IMR-90 (cell line): ENCODE measurements at regions not wholly inside any gene's neighbourhood (a gene's known extent, or its start where the extent isn't known, plus 50 kb on each side); places are given as distances from the start of the nearest gene placed in this dataset.

ENCODE experiments used
- ATAC-seq: fragments of 200-7000 bp; cut with Tn5 transposase; 2 replicates; pipeline ENCODE4 v1.9.1; 2020; ENCODE audit warnings: low read depth, mild to moderate bottlenecking, moderate library complexity
- BruUV-seq: library from RNA; stranded (reverse); fragments of 400-500 nt; replicated peaks from 2 replicates; lab custom pipeline; 2021; lab: Mats Ljungman, UMichigan
- CTCF ChIA-PET: fragments of 300-600 bp; formaldehyde crosslinking; extraction: SDS; loops from one replicate; lab custom pipeline; 2021; ENCODE audit warnings: antibody characterized with exemption; lab: Yijun Ruan, JAX
- POLR2A ChIA-PET: fragments of 300-600 bp; sonication (Branson Sonifier 250); formaldehyde crosslinking; loops from one replicate; lab custom pipeline; 2022; ENCODE audit warnings: antibody characterized with exemption; ENCODE audit not compliant: unreplicated experiment; lab: Charles Lee
- DNase-seq: peaks from one replicate; pipeline ENCODE4 v3.0.0; 2013
- H2AFZ ChIP-seq: replicated peaks from 2 replicates; pipeline ENCODE3; 2013; ENCODE audit warnings: low read length, mild to moderate bottlenecking; ENCODE audit not compliant: poor library complexity
- H2AK5ac ChIP-seq: 2 replicates; pipeline ENCODE4 v1.6.1; 2013; ENCODE audit warnings: low read depth, low read length, inconsistent platforms
- H2AK9ac ChIP-seq: replicated peaks from 2 replicates; pipeline ENCODE3; 2013; ENCODE audit warnings: mild to moderate bottlenecking, low read depth, low read length, moderate library complexity; ENCODE audit not compliant: poor library complexity
- H2BK120ac ChIP-seq: 2 replicates; pipeline ENCODE4 v1.6.1; 2013; ENCODE audit warnings: low read depth, low read length, inconsistent platforms
- H2BK15ac ChIP-seq: 3 replicates; pipeline ENCODE4 v1.6.1; 2013; ENCODE audit warnings: low read depth, low read length, inconsistent platforms
- H2BK20ac ChIP-seq: 2 replicates; pipeline ENCODE4 v1.6.1; 2013; ENCODE audit warnings: low read depth, mild to moderate bottlenecking, inconsistent platforms, low read length, moderate library complexity
- H2BK5ac ChIP-seq: 2 replicates; pipeline ENCODE4 v1.6.1; 2013; ENCODE audit warnings: mild to moderate bottlenecking, low read depth, low read length, inconsistent platforms; ENCODE audit not compliant: poor library complexity, severe bottlenecking
- H3K14ac ChIP-seq: replicated peaks from 2 replicates; pipeline ENCODE4 v1.6.1; 2013; ENCODE audit warnings: low read depth, low read length, inconsistent platforms
- H3K18ac ChIP-seq: 2 replicates; pipeline ENCODE4 v1.6.1; 2013; ENCODE audit warnings: low read depth, low read length, control low read depth
- H3K23ac ChIP-seq: 2 replicates; pipeline ENCODE4 v1.6.1; 2013; ENCODE audit warnings: low read depth, low read length, inconsistent platforms
- H3K27ac ChIP-seq: 2 replicates; pipeline ENCODE4 v1.5.1; 2013; ENCODE audit warnings: mild to moderate bottlenecking, control low read depth, low read length; ENCODE audit not compliant: insufficient read depth
- H3K27me3 ChIP-seq: 2 replicates; pipeline ENCODE4 v1.6.1; 2013; ENCODE audit warnings: low read length; ENCODE audit not compliant: control insufficient read depth, insufficient read depth
- H3K36me3 ChIP-seq: 2 replicates; pipeline ENCODE4 v1.6.1; 2013; ENCODE audit warnings: low read length, mixed read lengths; ENCODE audit not compliant: control insufficient read depth, insufficient read depth
- H3K4ac ChIP-seq: 2 replicates; pipeline ENCODE4 v1.6.1; 2013; ENCODE audit warnings: low read depth, low read length, inconsistent platforms
- H3K4me1 ChIP-seq: 2 replicates; pipeline ENCODE4 v1.6.1; 2013; ENCODE audit warnings: low read length, mixed read lengths; ENCODE audit not compliant: control insufficient read depth, insufficient read depth
- H3K4me2 ChIP-seq: 2 replicates; pipeline ENCODE4 v1.6.1; 2013; ENCODE audit warnings: low read depth, mild to moderate bottlenecking, control low read depth, low read length, moderate library complexity
- H3K4me3 ChIP-seq: 2 replicates; pipeline ENCODE4 v1.5.1; 2013; ENCODE audit warnings: low read depth, mild to moderate bottlenecking, control low read depth, low read length, moderate library complexity; ENCODE audit not compliant: insufficient read depth
- H3K56ac ChIP-seq: 2 replicates; pipeline ENCODE4 v1.6.1; 2013; ENCODE audit warnings: low read length, inconsistent platforms; ENCODE audit not compliant: insufficient read depth; ENCODE audit errors: extremely low read depth
- H3K79me1 ChIP-seq, 2 experiments: 2 replicates each; pipeline ENCODE4 v1.6.1; 2013; ENCODE audit warnings: low read length in 2 of 2, inconsistent platforms in 1 of 2, low read depth in 1 of 2
- H3K9ac ChIP-seq: 2 replicates; pipeline ENCODE4 v1.6.1; 2013; ENCODE audit warnings: low read depth, low read length, control low read depth
- H3K9me1 ChIP-seq: 2 replicates; pipeline ENCODE4 v1.6.1; 2013; ENCODE audit warnings: low read length, inconsistent platforms; ENCODE audit not compliant: insufficient read depth
- H3K9me3 ChIP-seq: 2 replicates; pipeline ENCODE4 v1.6.1; 2013; ENCODE audit warnings: low read length; ENCODE audit not compliant: control insufficient read depth, insufficient read depth
- H4K20me1 ChIP-seq: 2 replicates; pipeline ENCODE4 v1.6.1; 2013; ENCODE audit warnings: low read length, inconsistent platforms; ENCODE audit not compliant: insufficient read depth
- H4K5ac ChIP-seq: 2 replicates; pipeline ENCODE4 v1.6.1; 2013; ENCODE audit warnings: mild to moderate bottlenecking, low read depth, low read length, control low read depth
- H4K8ac ChIP-seq, 2 experiments: 2 replicates each; pipeline ENCODE4 v1.6.1; 2013; ENCODE audit warnings: low read depth in 2 of 2, low read length in 2 of 2, control low read depth in 1 of 2, inconsistent platforms in 1 of 2
- H4K91ac ChIP-seq: 2 replicates; pipeline ENCODE4 v1.6.1; 2013; ENCODE audit warnings: low read depth, low read length, inconsistent platforms; ENCODE audit not compliant: insufficient read depth
- CEBPB ChIP-seq: IDR thresholded peaks from 2 replicates; pipeline ENCODE4 v1.6.1; 2012; ENCODE audit warnings: low read depth, low read length, improper control_type of control experiment
- CHD1 ChIP-seq: IDR thresholded peaks from 2 replicates; pipeline ENCODE4 v1.6.1; 2012; ENCODE audit warnings: low read depth, low read length, improper control_type of control experiment
- CTCF ChIP-seq: conservative IDR thresholded peaks from 2 replicates; pipeline ENCODE4 v1.5.1; 2012; ENCODE audit warnings: mild to moderate bottlenecking, low read depth, low read length, improper control_type of control experiment
- ELK1 ChIP-seq: fragments of 150-350 bp; IDR thresholded peaks from 2 replicates; pipeline ENCODE4 v1.6.1; 2016; ENCODE audit warnings: low read depth, mild to moderate bottlenecking, low read length, moderate library complexity, borderline replicate concordance
- MAZ ChIP-seq: IDR thresholded peaks from 2 replicates; pipeline ENCODE4 v1.6.1; 2012; ENCODE audit warnings: low read depth, mild to moderate bottlenecking, low read length, improper control_type of control experiment, moderate library complexity, borderline replicate concordance
- NFE2L2 ChIP-seq: fragments of 150-350 bp; IDR thresholded peaks from 2 replicates; pipeline ENCODE4 v1.6.1; 2016; ENCODE audit warnings: low read depth, mild to moderate bottlenecking, low read length
- POLR2A ChIP-seq: IDR thresholded peaks from 2 replicates; pipeline ENCODE4 v1.6.1; 2012; ENCODE audit warnings: mild to moderate bottlenecking, low read depth, low read length
- RAD21 ChIP-seq: IDR thresholded peaks from 2 replicates; pipeline ENCODE4 v1.6.1; 2012; ENCODE audit warnings: low read length, improper control_type of control experiment
- SMC3 ChIP-seq: fragments of 150-350 bp; IDR thresholded peaks from 2 replicates; pipeline ENCODE4 v1.6.1; 2016; ENCODE audit warnings: low read depth, mild to moderate bottlenecking, antibody characterized with exemption, low read length, moderate library complexity
- WGBS, 2 experiments: methylation state at CpG; one replicate each; pipeline versions ENCODE4 v1.1.5 to v1.1.7; 2013; ENCODE audit warnings: missing lambda C conversion rate in 2 of 2; ENCODE audit not compliant: insufficient read length in 1 of 2; ENCODE audit errors: extremely low coverage in 2 of 2; 5-methylcytosine and 5-hydroxymethylcytosine counted together
- dilution Hi-C: fragments of 300-500 bp; cut with HindIII; formaldehyde crosslinking; loops from one replicate; pipeline ENCODE4 v1.14.3; 2018; ENCODE audit warnings: low sequenced_read_pairs; ENCODE audit not compliant: unreplicated experiment
- in situ Hi-C: fragments of 300-500 bp; cut with MboI; formaldehyde crosslinking; loops from 3 replicates; pipeline ENCODE4 v1.14.3; 2019; ENCODE audit warnings: low sequenced_read_pairs, inconsistent platforms, mixed read lengths
- intact Hi-C: fragments of 100-400 bp; cut with micrococcal nuclease; formaldehyde crosslinking; loops from 2 replicates; pipeline ENCODE4 v1.10.0; 2022

GRCh38 chr18:37671530-37671929, 105.9 kb upstream of the CELF4 start:
- no peaks in the 10 kb centered on the region for H3K27me3 ChIP-seq
- H2BK5ac ChIP-seq = no peak overlapping the region
- ATAC-seq = no peak
- H3K27ac ChIP-seq = no peak overlapping the region
- no peak for TF ChIP-seq POLR2A
- no peak for TF ChIP-seq CTCF
- no peak for TF ChIP-seq CEBPB
- no peak for TF ChIP-seq RAD21
- no peak for TF ChIP-seq SMC3
- no peak for TF ChIP-seq MAZ
- no peak for TF ChIP-seq NFE2L2
- TF ChIP-seq CHD1 = no peak
- no peak for TF ChIP-seq ELK1
- H2BK20ac ChIP-seq = no peak overlapping the region
- no peaks in the 10 kb centered on the region for H3K36me3 ChIP-seq
- peaks cover 41% of the 10 kb centered on the region for H3K9me3 ChIP-seq
- no peaks in the 10 kb centered on the region for H3K4me1 ChIP-seq
- dilution Hi-C loops = no loop called here
- ChIA-PET CTCF (no interaction called here), POLR2A (no interaction called here)
- no peak overlapping the region for H3K4me2 ChIP-seq
- no peaks in the 10 kb centered on the region for H3K79me1 ChIP-seq
- no peak overlapping the region for H3K9ac ChIP-seq
- in situ Hi-C loops = no loop called here
- H4K20me1 ChIP-seq = no peaks in the 10 kb centered on the region
- H4K5ac ChIP-seq = no peak overlapping the region
- H4K91ac ChIP-seq = no peak overlapping the region
- no peaks in the 10 kb centered on the region for H3K9me1 ChIP-seq
- H4K8ac ChIP-seq = no peak overlapping the region
- H3K4me3 ChIP-seq = no peak overlapping the region
- no peak overlapping the region for H3K14ac ChIP-seq
- BruUV-seq = no TSS peak
- H2BK120ac ChIP-seq = no peak overlapping the region
- intact Hi-C loops = no loop called here
- H2AK9ac ChIP-seq = no peak overlapping the region
- H2AK5ac ChIP-seq = no peak overlapping the region
- no peak overlapping the region for H3K4ac ChIP-seq
- WGBS, 2 experiments = no CpG with 5 or more reads among the region's 6 CpGs
- no peak overlapping the region for H3K23ac ChIP-seq
- H2BK15ac ChIP-seq = no peak overlapping the region
- DNase-seq = no peak
- H3K18ac ChIP-seq = no peak overlapping the region
- no peak overlapping the region for H3K56ac ChIP-seq
- H2AFZ ChIP-seq = no peak overlapping the region
